ENCODE measurements at regions not wholly inside any gene's neighbourhood (a gene's known extent, or its start where the extent isn't known, plus 50 kb on each side); places are given as distances from the start of the nearest gene placed in this dataset.

GRCh38 chr21:27693376-27693775 lies 726.5 kb upstream of the ADAMTS5 start:
- Mint-ChIP-seq H3K4me3 (no peak overlapping the region), H3K27ac (no peak overlapping the region), H3K4me1 (no peaks in the 10 kb centered on the region), H3K27me3 (no peaks in the 10 kb centered on the region), H3K9me3 (ENCODE audit: insufficient read depth) (peaks cover 6% of the 10 kb centered on the region)
- 100% methylated on average over 1 of the region's 6 CpGs for WGBS (ENCODE audit: insufficient coverage)
- no peak for DNase-seq
- ChIA-PET POLR2A (no interaction called here), CTCF (no interaction called here)
- no peaks in the 10 kb centered on the region for H3K27me3 ChIP-seq (replicated peaks in 1 of 4; ENCODE audit: control extremely low read depth in 1 of 4, control insufficient read depth in 3 of 4, insufficient read depth in 4 of 4, low read length in 3 of 4)
- no peak overlapping the region for H3K9ac ChIP-seq (ENCODE audit: low read length)
- no peaks in the 10 kb centered on the region for H4K20me1 ChIP-seq (ENCODE audit: control insufficient read depth, insufficient read depth, low read length, poor library complexity, severe bottlenecking)
- H3K27ac ChIP-seq (ENCODE audit: low read length in 2 of 2), result no peak overlapping the region
- no peak overlapping the region for H3K4me3 ChIP-seq (ENCODE audit: control extremely low read depth in 1 of 5, extremely low read depth in 1 of 5, insufficient read depth in 1 of 5, low read depth in 2 of 5, low read length in 4 of 5)
- H3K79me2 ChIP-seq (ENCODE audit: control insufficient read depth, insufficient read depth, low read length), result no peaks in the 10 kb centered on the region
- no peak overlapping the region for H2AFZ ChIP-seq (ENCODE audit: insufficient read depth, low read depth, low read length, poor library complexity, severe bottlenecking)
- no peak for TF ChIP-seq EZH2 (IDR thresholded peaks at IDR 0.05; ENCODE audit: borderline replicate concordance, insufficient read depth, low read depth, low read length, poor library complexity, severe bottlenecking)
- TF ChIP-seq CTCF (IDR thresholded peaks at IDR 0.05), result no peak
- H3K9me3 ChIP-seq (ENCODE audit: control extremely low read depth in 1 of 3, control insufficient read depth in 2 of 3, insufficient read depth in 1 of 3, low read length in 2 of 3), result peaks cover 0 to 3% (median 0%) of the 10 kb centered on the region in 3 donors
- no peaks in the 10 kb centered on the region for H3K4me1 ChIP-seq (ENCODE audit: control insufficient read depth in 2 of 2, insufficient read depth in 2 of 2, low read length in 2 of 2)
- intact Hi-C loops (cut with micrococcal nuclease), result no loop called here
- no peak overlapping the region for H3K4me2 ChIP-seq (replicated peaks; ENCODE audit: low read depth, low read length, poor library complexity, severe bottlenecking)
- H3K36me3 ChIP-seq (replicated peaks in 1 of 2; ENCODE audit: control extremely low read depth in 1 of 2, control insufficient read depth in 1 of 2, extremely low read depth in 1 of 2, insufficient read depth in 2 of 2, low read length in 1 of 2), result no peaks in the 10 kb centered on the region
- no peak for ATAC-seq (ENCODE audit: low read depth)

- no peak for TF ChIP-seq CTCF (IDR thresholded peaks at IDR 0.05)
- no peak for TF ChIP-seq EZH2 (IDR thresholded peaks at IDR 0.05; ENCODE audit: borderline replicate concordance, insufficient read depth, low read depth, low read length, poor library complexity, severe bottlenecking)
- Histone ChIP-seq H3K9me3 (ENCODE audit: control extremely low read depth in 1 of 3, control insufficient read depth in 2 of 3, insufficient read depth in 1 of 3, low read length in 2 of 3) (peaks cover 0 to 3% (median 0%) of the 10 kb centered on the region in 3 donors), H3K27me3 (replicated peaks in 1 of 4; ENCODE audit: control extremely low read depth in 1 of 4, control insufficient read depth in 3 of 4, insufficient read depth in 4 of 4, low read length in 3 of 4) (no peaks in the 10 kb centered on the region), H3K27ac (ENCODE audit: low read length in 2 of 2) (no peak overlapping the region), H3K4me2 (replicated peaks; ENCODE audit: low read depth, low read length, poor library complexity, severe bottlenecking) (no peak overlapping the region), H3K9ac (ENCODE audit: low read length) (no peak overlapping the region), H2AFZ (ENCODE audit: insufficient read depth, low read depth, low read length, poor library complexity, severe bottlenecking) (no peak overlapping the region), H3K79me2 (ENCODE audit: control insufficient read depth, insufficient read depth, low read length) (no peaks in the 10 kb centered on the region), H3K4me3 (ENCODE audit: control extremely low read depth in 1 of 5, extremely low read depth in 1 of 5, insufficient read depth in 1 of 5, low read depth in 2 of 5, low read length in 4 of 5) (no peak overlapping the region), H3K36me3 (replicated peaks in 1 of 2; ENCODE audit: control extremely low read depth in 1 of 2, control insufficient read depth in 1 of 2, extremely low read depth in 1 of 2, insufficient read depth in 2 of 2, low read length in 1 of 2) (no peaks in the 10 kb centered on the region), H3K4me1 (ENCODE audit: control insufficient read depth in 2 of 2, insufficient read depth in 2 of 2, low read length in 2 of 2) (no peaks in the 10 kb centered on the region), H4K20me1 (ENCODE audit: control insufficient read depth, insufficient read depth, low read length, poor library complexity, severe bottlenecking) (no peaks in the 10 kb centered on the region)
- H3K27me3 Mint-ChIP-seq, result no peaks in the 10 kb centered on the region
- no peak for DNase-seq
- ChIA-PET CTCF (no interaction called here), POLR2A (no interaction called here)
- H3K4me1 Mint-ChIP-seq, result no peaks in the 10 kb centered on the region
- intact Hi-C loops (cut with micrococcal nuclease), result no loop called here
- H3K9me3 Mint-ChIP-seq (ENCODE audit: insufficient read depth), result peaks cover 11% of the 10 kb centered on the region
- H3K27ac Mint-ChIP-seq, result no peak overlapping the region
- no peak for ATAC-seq (ENCODE audit: low read depth)
- H3K4me3 Mint-ChIP-seq, result no peak overlapping the region
- no CpG with 5 or more reads among the region's 1 CpG for WGBS (ENCODE audit: insufficient coverage)
Observed at GRCh38 chr21:27691516-27691915, 724.6 kb upstream of the ADAMTS5 start.
